ENCODE measurements at regions not wholly inside any gene's neighbourhood (a gene's known extent, or its start where the extent isn't known, plus 50 kb on each side); places are given as distances from the start of the nearest gene placed in this dataset.

- no peak overlapping the region for H3K9ac ChIP-seq (ENCODE audit: low read depth in 1 of 2, low read length in 2 of 2)
- H3K27ac ChIP-seq (ENCODE audit: low read depth in 1 of 2, low read length in 2 of 2) = no peak overlapping the region
- H3K4me1 ChIP-seq (ENCODE audit: control insufficient read depth in 4 of 4, insufficient read depth in 4 of 4, low read length in 3 of 4) = no peaks in the 10 kb centered on the region
- DNase-seq (ENCODE audit: low spot score) = no peak
- no peaks in the 10 kb centered on the region for H3K36me3 ChIP-seq (ENCODE audit: control insufficient read depth in 4 of 4, insufficient read depth in 3 of 4, low read depth in 1 of 4, low read length in 3 of 4)
- H3K4me3 ChIP-seq (ENCODE audit: low read depth in 1 of 3, low read length in 3 of 3) = no peak overlapping the region
- TF ChIP-seq HNF4G (IDR thresholded peaks at IDR 0.05) (no peak), NR2F2 (IDR thresholded peaks at IDR 0.05) (no peak), SP1 (IDR thresholded peaks at IDR 0.05) (no peak), GABPA (IDR thresholded peaks at IDR 0.05 in 1 of 2, conservative IDR thresholded peaks at IDR 0.05 in 1 of 2) (no peak), FOXA1 (IDR thresholded peaks at IDR 0.05) (no peak), FOXA2 (IDR thresholded peaks at IDR 0.05) (no peak)
- TF ChIP-seq, protein P1, sequence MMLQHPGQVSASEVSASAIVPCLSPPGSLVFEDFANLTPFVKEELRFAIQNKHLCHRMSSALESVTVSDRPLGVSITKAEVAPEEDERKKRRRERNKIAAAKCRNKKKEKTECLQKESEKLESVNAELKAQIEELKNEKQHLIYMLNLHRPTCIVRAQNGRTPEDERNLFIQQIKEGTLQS (IDR thresholded peaks at IDR 0.05) = no peak
- H3K27me3 ChIP-seq (ENCODE audit: control insufficient read depth in 4 of 4, insufficient read depth in 4 of 4, low read length in 3 of 4) = no peaks in the 10 kb centered on the region
- H3K9me3 ChIP-seq (ENCODE audit: control insufficient read depth in 4 of 4, low read length in 3 of 4) = no peaks in the 10 kb centered on the region
Measured at GRCh38 chr4:14636563-14636962, 365.7 kb upstream of the CPEB2 start.

DNA sequence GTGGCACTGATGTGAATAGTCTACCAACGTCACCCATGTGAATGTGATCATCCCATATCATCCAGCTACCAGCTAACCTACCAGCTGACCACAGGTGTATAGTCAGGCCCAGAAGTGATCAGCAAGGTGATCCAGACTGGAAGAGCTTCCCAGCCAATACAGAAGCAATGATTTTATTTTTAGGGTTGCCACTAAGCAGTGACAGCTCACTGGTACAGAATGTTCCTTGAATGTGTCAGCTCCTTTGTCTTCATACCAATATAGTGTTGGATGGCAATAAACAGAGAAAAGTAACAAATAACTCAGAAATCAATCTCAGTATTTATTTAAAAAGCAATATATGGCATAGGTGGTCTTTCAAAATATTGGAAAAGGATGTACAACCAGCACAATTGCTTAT is 361.8 kb upstream of the CPEB2 start:
- Histone ChIP-seq H3K9ac (ENCODE audit: low read depth in 1 of 2, low read length in 2 of 2) (no peak overlapping the region), H3K4me3 (ENCODE audit: low read depth in 1 of 3, low read length in 3 of 3) (no peak overlapping the region), H3K27me3 (ENCODE audit: control insufficient read depth in 4 of 4, insufficient read depth in 4 of 4, low read length in 3 of 4) (no peaks in the 10 kb centered on the region), H3K4me1 (ENCODE audit: control insufficient read depth in 4 of 4, insufficient read depth in 4 of 4, low read length in 3 of 4) (no peaks in the 10 kb centered on the region), H3K9me3 (ENCODE audit: control insufficient read depth in 4 of 4, low read length in 3 of 4) (no peaks in the 10 kb centered on the region), H3K27ac (ENCODE audit: low read depth in 1 of 2, low read length in 2 of 2) (no peak overlapping the region), H3K36me3 (ENCODE audit: control insufficient read depth in 4 of 4, insufficient read depth in 3 of 4, low read depth in 1 of 4, low read length in 3 of 4) (no peaks in the 10 kb centered on the region)
- 83% methylated on average over 1 of the region's 1 CpG for WGBS
- DNase-seq (ENCODE audit: low spot score) = no peak
- TF ChIP-seq MAX (IDR thresholded peaks at IDR 0.05) (no peak), HNF4A (conservative IDR thresholded peaks at IDR 0.05) (no peak), HNF4G (IDR thresholded peaks at IDR 0.05) (no peak), EGR1 (IDR thresholded peaks at IDR 0.05; ENCODE audit: low read depth in 2 of 2) (no peak), TAF1 (conservative IDR thresholded peaks at IDR 0.05) (no peak), FOXA2 (IDR thresholded peaks at IDR 0.05) (no peak), GABPA (IDR thresholded peaks at IDR 0.05 in 1 of 2, conservative IDR thresholded peaks at IDR 0.05 in 1 of 2) (no peak), SP1 (IDR thresholded peaks at IDR 0.05) (no peak), NR2F2 (IDR thresholded peaks at IDR 0.05) (no peak), RXRA (IDR thresholded peaks at IDR 0.05) (no peak), ZBTB33 (IDR thresholded peaks at IDR 0.05) (no peak), YY1 (IDR thresholded peaks at IDR 0.05) (no peak), JUND (IDR thresholded peaks at IDR 0.05) (no peak), RAD21 (IDR thresholded peaks at IDR 0.05) (no peak)
- TF ChIP-seq, protein P2, sequence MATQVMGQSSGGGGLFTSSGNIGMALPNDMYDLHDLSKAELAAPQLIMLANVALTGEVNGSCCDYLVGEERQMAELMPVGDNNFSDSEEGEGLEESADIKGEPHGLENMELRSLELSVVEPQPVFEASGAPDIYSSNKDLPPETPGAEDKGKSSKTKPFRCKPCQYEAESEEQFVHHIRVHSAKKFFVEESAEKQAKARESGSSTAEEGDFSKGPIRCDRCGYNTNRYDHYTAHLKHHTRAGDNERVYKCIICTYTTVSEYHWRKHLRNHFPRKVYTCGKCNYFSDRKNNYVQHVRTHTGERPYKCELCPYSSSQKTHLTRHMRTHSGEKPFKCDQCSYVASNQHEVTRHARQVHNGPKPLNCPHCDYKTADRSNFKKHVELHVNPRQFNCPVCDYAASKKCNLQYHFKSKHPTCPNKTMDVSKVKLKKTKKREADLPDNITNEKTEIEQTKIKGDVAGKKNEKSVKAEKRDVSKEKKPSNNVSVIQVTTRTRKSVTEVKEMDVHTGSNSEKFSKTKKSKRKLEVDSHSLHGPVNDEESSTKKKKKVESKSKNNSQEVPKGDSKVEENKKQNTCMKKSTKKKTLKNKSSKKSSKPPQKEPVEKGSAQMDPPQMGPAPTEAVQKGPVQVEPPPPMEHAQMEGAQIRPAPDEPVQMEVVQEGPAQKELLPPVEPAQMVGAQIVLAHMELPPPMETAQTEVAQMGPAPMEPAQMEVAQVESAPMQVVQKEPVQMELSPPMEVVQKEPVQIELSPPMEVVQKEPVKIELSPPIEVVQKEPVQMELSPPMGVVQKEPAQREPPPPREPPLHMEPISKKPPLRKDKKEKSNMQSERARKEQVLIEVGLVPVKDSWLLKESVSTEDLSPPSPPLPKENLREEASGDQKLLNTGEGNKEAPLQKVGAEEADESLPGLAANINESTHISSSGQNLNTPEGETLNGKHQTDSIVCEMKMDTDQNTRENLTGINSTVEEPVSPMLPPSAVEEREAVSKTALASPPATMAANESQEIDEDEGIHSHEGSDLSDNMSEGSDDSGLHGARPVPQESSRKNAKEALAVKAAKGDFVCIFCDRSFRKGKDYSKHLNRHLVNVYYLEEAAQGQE (IDR thresholded peaks at IDR 0.05) = no peak

All from liver (tissue), 7 donors.